ENCODE measurements at regions not wholly inside any gene's neighbourhood (a gene's known extent, or its start where the extent isn't known, plus 50 kb on each side); places are given as distances from the start of the nearest gene placed in this dataset.

DNA sequence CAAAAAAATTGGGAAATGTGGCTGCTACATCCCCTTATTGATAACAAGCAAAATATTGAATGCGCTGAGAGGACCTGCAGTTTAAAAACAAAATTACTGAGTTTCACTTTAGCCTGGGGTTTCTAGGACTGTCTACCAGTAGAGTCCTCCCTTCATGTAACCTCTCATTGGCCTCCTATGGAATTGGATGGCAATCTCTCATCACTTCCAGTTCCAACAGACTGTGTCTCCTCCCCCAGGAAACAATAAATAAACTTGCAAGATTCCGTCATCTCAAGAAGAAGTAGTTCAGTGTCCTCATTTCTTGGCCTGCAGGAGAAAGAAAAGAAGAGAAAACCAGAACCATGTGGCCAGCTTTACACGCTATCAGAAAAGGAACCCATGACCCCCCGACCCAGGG, 123.8 kb downstream of the TLE3 start:
- no peak for DNase-seq

GRCh38 chr15:69974321-69974720, 123.4 kb downstream of the TLE3 start:
- no peak for DNase-seq

DNA sequence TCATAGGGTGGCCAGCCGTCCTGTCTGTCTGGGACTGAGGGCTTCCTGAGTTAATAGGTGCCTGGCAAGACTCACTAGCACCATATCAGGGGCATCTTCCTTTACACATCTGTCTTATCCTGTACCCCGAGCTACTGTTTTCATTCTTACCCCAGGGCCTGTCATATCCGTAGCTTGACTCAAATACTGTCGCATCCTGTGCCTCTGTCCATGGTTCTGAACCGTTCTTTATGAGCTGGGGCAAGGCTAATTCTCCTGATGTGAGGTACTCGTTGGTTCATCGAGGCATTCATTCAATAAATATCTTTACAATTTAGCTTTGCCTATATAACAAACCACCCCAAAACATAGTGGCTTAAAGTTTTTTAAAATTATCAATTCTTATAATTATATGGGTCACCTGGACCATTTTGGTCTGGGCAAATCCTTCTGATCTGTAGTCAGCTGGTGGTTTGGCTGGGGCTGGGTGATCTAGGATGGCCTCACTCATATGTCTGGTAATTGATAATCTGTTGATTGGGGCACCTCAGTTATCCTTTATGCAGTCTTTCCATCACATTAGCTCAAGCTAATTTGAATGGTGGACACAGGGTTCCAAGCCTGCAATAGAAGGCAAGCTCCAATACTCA, 121.2 kb downstream of the TLE3 start:
- no peak for DNase-seq

GRCh38 chr15:69978603-69979002, 119.1 kb downstream of the TLE3 start:
- no peak for DNase-seq

DNA sequence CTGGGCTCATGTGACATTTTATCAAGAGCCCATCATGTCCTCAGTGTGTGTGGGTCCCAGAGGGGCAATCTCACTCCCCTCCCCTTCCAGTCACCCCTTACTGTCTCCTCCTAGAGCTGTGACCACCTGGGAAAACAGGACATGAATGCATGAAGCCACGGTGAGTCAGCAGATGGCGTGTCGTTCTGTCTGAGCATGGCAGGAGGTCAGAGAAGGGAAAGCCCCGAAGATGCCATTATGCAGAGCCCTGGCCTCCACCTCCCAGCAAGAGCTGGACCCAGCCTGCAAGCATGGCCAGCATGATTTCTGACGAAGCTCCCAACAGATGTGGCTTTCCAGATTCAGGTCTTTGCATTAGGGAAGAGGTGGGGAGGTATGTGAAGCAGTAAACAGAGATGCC, 118.5 kb downstream of the TLE3 start:
- DNase-seq = no peak

GRCh38 chr15:69979783-69980182, 117.9 kb downstream of the TLE3 start:
- DNase-seq = no peak

DNA sequence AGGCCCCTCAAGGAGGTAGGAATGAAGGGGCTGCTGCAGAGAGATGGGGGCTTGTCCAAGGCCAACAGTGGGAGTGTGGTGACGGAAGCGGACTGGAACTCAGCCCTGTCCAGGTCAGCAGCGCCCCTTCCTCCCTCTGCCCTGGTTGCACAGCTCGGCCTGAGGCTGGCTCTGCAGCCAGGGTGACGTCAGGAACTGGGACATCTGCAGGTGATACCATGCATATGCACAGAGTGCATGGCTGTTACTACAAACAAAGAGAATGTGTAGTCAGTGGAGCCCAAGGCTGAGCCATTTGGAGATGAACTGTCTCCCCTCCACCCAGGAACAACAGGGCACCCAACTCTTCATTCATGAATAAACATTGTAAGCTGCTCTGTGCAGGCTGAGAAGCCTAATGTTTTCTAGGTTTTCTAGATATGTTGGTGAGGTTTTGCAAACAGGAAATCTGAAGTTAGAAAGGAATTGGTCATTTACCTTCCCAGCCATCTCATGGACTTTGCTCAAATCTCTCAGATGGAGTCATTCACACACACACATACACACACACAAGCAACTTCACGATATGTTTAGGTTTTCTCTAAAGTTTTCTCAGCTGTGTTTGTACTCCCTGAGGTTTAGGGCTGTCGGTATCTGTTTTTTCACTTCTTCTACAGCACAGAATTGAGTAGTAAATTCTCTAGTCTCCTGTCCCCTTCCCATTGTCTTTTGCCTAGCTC, 117.2 kb downstream of the TLE3 start:
- no peak for DNase-seq

- DNase-seq = no peak
Observed at GRCh38 chr15:69982037-69982436, 115.7 kb downstream of the TLE3 start.

DNA sequence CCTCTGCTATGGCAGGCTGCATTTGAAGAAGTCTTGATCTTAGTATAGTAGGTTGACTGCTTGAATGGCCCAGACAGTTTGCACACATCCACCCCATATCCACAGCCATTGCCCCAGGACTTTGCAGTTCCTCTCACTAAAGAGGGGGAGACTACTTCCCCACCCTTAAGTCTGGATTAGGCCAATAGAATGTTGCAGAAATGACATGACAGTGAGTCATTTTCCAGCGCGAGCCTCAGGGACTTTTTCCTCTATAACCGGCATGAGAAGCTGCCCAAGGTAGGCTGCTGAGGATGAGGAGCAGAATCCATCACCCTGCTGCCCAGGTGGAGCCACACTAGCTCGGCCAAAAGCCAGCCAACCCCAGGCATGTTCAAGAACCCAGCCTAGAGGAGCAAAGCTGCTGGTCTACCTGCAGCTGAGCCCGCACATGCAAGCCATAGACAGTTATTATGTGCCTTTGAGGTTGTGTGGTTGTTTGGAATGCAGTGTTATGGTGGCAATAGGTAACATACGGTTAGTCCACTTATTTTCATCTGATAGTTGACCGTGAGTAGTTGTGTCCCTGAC, 113.9 kb downstream of the TLE3 start:
- no peak for DNase-seq

- no peak for DNase-seq
Observed at GRCh38 chr15:69987492-69988489, 109.9 kb downstream of the TLE3 start.

DNA sequence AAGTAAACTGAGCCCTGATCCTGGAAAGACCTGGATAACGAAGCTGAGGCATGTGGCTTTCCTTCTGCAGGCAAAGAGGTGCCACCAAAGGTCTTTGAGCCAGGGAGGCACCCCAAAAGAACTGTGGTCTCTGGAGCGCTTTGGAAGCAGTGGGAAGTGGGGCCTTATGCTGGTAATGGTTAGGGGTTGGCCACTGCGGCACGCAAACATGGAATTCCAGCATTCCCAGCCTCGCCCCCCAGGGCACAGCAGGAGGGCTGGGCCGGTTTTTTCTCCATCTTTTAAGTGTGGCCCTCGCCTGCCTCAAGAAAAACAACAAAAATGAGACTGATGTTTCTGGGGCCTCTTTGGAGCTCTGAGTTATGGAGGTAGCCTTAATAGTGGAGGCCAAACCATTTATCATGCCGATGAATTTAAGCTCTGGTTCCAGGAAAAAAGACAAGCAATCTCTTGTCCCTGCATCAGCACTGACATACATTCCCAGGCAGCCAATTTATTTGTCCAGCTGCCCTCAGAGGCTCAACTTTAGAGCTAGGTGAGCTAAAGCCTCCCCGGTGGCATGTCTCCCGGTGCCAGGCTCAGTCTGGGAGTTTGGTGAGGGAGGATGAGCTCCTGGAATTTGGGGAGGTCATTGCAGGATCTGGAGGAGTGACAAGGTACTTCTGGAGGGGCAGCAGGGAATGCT, 109.0 kb downstream of the TLE3 start:
- no peak for DNase-seq

GRCh38 chr15:69990566-69991421, 106.9 kb downstream of the TLE3 start:
- no peak for DNase-seq

- no peak for DNase-seq
Observed at GRCh38 chr15:69991551-69991980, 106.2 kb downstream of the TLE3 start.

GRCh38 chr15:69992348-69992747, 105.4 kb downstream of the TLE3 start:
- no peak for DNase-seq

GRCh38 chr15:69994429-69995205, 103.1 kb downstream of the TLE3 start:
- no peak for DNase-seq

DNA sequence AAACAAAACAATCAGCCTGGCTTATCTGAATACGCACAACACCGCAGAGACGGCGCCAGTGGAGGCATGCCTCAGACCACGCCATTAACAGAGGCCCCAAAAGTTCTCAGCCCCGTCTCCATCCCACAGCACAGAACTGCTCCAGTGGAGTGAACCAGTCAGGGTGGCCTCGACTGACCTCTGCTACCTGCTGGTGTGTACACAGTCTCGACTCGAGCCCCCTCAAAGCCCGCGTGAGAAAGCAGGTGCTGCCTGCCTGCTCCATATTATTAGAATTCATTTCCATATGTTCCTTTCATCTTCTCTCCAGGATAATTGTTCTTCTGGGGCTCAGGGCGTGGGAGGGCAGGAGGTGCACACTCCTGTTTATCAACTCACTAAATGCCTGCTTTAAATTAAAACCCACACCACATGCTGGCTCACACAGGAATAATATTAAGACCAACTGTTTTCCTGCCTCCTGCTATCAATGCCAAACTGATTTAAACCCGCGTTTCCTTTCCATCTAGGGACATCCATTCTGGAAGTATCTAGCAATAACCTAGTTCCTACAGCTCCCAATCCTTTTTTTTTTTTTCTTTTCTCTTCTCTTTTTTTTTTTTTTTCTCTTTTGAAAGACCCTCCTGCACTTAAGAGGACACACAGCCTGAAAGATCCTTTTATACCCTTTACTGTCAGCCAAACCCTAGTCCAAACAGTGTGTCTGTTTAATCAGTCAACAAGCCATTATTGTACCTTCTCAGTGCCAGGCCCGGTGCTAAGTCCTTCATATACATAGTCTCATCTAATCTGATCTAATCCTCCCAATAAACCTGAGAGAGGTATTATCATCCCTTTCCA, 101.2 kb downstream of the TLE3 start:
- DNase-seq = no peak

DNA sequence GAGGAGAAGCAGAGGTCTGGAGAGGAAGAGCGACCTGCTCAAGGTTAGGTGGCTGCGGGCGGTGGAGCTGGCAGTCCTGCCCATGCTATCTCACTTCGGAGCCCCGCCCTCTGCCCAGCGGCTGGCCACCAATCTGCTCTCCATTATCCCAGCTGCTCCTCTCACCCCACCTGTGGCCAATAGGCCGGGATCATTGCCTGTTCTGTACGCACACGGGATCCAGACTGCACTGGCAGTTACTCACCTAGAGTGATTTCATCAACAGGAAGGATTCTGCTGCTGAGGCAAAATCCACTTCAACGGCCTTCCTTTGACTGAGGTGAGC, 100.6 kb downstream of the TLE3 start:
- DNase-seq = no peak

All from NCI-H446 treated with DMSO at 0.1 percent for 48 hours (cell line).